ENCODE measurements at regions not wholly inside any gene's neighbourhood (a gene's known extent, or its start where the extent isn't known, plus 50 kb on each side); places are given as distances from the start of the nearest gene placed in this dataset.
A peak's percentile ranks its signal among the peaks of the same experiment; 100 is the strongest.

DNA sequence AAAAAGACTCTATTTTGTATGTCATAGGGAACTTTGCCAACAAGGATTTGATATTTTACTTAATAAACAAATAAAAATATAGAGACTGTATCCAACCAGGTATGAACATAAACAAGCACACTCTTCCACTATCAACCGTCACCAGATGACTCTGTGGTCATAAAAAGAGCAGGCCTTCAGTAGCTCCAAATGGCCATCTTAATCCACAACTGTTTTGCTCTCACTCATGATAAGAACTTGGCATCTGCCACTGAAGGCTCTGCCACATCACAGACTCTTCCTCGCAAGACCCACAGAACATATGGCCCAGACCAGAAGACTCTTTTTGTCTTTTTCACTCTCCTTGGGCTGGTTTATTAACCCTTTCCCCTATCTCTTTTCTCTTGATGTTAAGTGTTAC lies 98.7 kb upstream of the POM121L12 start:
- Mint-ChIP-seq H3K4me3 (ENCODE audit: unreplicated experiment) (no peak overlapping the region), H3K27ac (ENCODE audit: unreplicated experiment) (no peak overlapping the region), H3K4me1 (ENCODE audit: low read depth, unreplicated experiment) (peaks cover 15% of the 10 kb centered on the region), H3K27me3 (ENCODE audit: low read depth, unreplicated experiment) (no peaks in the 10 kb centered on the region), H3K36me3 (ENCODE audit: low read depth, unreplicated experiment) (no peaks in the 10 kb centered on the region), H3K9me3 (ENCODE audit: unreplicated experiment) (peaks cover 2% of the 10 kb centered on the region)
- Histone ChIP-seq H3K36me3 (ENCODE audit: insufficient read depth, low read length) (no peaks in the 10 kb centered on the region), H3K27me3 (ENCODE audit: insufficient read depth, low read length) (no peaks in the 10 kb centered on the region), H3K4me2 (ENCODE audit: low read length) (no peak overlapping the region), H3K27ac (ENCODE audit: low read depth, low read length) (no peak overlapping the region), H3K9ac (ENCODE audit: low read length) (no peak overlapping the region), H2AFZ (ENCODE audit: low read depth, low read length) (no peak overlapping the region), H3K9me3 (ENCODE audit: insufficient read depth, low read depth, low read length) (no peaks in the 10 kb centered on the region), H3K4me3 (ENCODE audit: insufficient read depth, low read depth, low read length) (no peak overlapping the region), H3K4me1 (ENCODE audit: insufficient read depth, low read length) (no peaks in the 10 kb centered on the region), H4K20me1 (ENCODE audit: insufficient read depth, low read length) (no peaks in the 10 kb centered on the region), H3K79me2 (ENCODE audit: insufficient read depth, low read length) (no peaks in the 10 kb centered on the region)
- DNase-seq (ENCODE audit: low read depth) (no peak), FAIRE-seq (no peak)
- no peak for TF ChIP-seq EZH2 (IDR thresholded peaks at IDR 0.05; ENCODE audit: insufficient read depth, low read length)
- TF ChIP-seq, protein P1, sequence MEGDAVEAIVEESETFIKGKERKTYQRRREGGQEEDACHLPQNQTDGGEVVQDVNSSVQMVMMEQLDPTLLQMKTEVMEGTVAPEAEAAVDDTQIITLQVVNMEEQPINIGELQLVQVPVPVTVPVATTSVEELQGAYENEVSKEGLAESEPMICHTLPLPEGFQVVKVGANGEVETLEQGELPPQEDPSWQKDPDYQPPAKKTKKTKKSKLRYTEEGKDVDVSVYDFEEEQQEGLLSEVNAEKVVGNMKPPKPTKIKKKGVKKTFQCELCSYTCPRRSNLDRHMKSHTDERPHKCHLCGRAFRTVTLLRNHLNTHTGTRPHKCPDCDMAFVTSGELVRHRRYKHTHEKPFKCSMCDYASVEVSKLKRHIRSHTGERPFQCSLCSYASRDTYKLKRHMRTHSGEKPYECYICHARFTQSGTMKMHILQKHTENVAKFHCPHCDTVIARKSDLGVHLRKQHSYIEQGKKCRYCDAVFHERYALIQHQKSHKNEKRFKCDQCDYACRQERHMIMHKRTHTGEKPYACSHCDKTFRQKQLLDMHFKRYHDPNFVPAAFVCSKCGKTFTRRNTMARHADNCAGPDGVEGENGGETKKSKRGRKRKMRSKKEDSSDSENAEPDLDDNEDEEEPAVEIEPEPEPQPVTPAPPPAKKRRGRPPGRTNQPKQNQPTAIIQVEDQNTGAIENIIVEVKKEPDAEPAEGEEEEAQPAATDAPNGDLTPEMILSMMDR (IDR thresholded peaks at IDR 0.05; ENCODE audit: insufficient read depth, low read depth, low read length), result no peak

DNA sequence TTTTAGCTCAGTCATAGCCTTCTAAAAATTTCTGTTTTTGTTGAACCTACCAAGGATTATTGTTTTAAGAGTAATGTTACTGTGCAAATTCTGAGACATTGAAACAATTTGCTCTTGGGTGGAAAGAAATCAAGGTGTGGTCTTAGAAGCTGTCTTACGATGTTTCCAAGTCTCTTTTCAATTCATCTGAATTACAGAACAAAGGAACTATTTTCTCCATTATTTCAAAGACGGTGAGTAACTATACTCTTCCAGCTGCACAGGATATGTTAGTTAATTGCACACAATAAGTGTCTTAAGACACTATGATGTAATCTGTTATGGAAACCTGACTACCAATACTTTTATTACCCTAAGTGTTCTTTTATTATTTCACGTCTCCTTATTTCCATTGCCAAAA lies 106.8 kb upstream of the POM121L12 start:
- Histone ChIP-seq H2AFZ (ENCODE audit: low read depth, low read length) (no peak overlapping the region), H3K79me2 (ENCODE audit: insufficient read depth, low read length) (no peaks in the 10 kb centered on the region), H3K4me1 (ENCODE audit: insufficient read depth, low read length) (no peaks in the 10 kb centered on the region), H3K36me3 (ENCODE audit: insufficient read depth, low read length) (no peaks in the 10 kb centered on the region), H3K27me3 (ENCODE audit: insufficient read depth, low read length) (no peaks in the 10 kb centered on the region), H3K9me3 (ENCODE audit: insufficient read depth, low read depth, low read length) (no peaks in the 10 kb centered on the region), H3K9ac (ENCODE audit: low read length) (no peak overlapping the region), H4K20me1 (ENCODE audit: insufficient read depth, low read length) (no peaks in the 10 kb centered on the region), H3K4me3 (ENCODE audit: insufficient read depth, low read depth, low read length) (no peak overlapping the region), H3K27ac (ENCODE audit: low read depth, low read length) (no peak overlapping the region), H3K4me2 (ENCODE audit: low read length) (no peak overlapping the region)
- H3K36me3 Mint-ChIP-seq (ENCODE audit: low read depth, unreplicated experiment), result no peaks in the 10 kb centered on the region
- no peak overlapping the region for H3K4me3 Mint-ChIP-seq (ENCODE audit: unreplicated experiment)
- no peak overlapping the region for H3K27ac Mint-ChIP-seq (ENCODE audit: unreplicated experiment)
- H3K27me3 Mint-ChIP-seq (ENCODE audit: low read depth, unreplicated experiment), result no peaks in the 10 kb centered on the region
- DNase-seq (ENCODE audit: low read depth) (peak; percentile 6), FAIRE-seq (no peak)
- peaks cover 2% of the 10 kb centered on the region for H3K9me3 Mint-ChIP-seq (ENCODE audit: unreplicated experiment)
- TF ChIP-seq, protein P1 (IDR thresholded peaks at IDR 0.05; ENCODE audit: insufficient read depth, low read depth, low read length), result no peak
- TF ChIP-seq EZH2 (IDR thresholded peaks at IDR 0.05; ENCODE audit: insufficient read depth, low read length), result no peak
- H3K4me1 Mint-ChIP-seq (ENCODE audit: low read depth, unreplicated experiment), result no peaks in the 10 kb centered on the region

DNA sequence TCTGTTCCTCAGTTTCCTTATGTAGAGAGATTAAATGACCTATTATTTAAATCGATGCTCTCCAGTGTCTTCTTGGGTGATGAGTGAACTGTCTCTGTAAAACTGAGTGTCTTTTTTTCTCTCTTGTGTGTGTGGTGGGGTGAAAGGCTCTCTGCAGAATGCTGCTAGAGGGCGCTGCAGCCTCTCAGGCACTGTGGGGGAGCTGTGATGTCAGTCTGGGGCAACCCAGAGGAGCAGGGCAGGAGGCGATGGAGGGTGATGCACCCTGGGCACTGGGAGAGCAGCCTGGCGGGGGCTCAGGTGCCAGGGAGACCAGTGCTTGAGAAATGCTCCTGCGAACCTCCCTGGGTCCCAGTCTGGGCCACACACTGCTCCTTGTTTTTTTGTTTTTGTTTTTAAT lies 110.1 kb upstream of the POM121L12 start:
- Mint-ChIP-seq H3K4me1 (ENCODE audit: low read depth, unreplicated experiment) (no peaks in the 10 kb centered on the region), H3K9me3 (ENCODE audit: unreplicated experiment) (peaks cover 1% of the 10 kb centered on the region), H3K27me3 (ENCODE audit: low read depth, unreplicated experiment) (no peaks in the 10 kb centered on the region), H3K36me3 (ENCODE audit: low read depth, unreplicated experiment) (no peaks in the 10 kb centered on the region), H3K27ac (ENCODE audit: unreplicated experiment) (no peak overlapping the region), H3K4me3 (ENCODE audit: unreplicated experiment) (no peak overlapping the region)
- H3K4me2 ChIP-seq (ENCODE audit: low read length), result no peak overlapping the region
- no peak overlapping the region for H2AFZ ChIP-seq (ENCODE audit: low read depth, low read length)
- no peaks in the 10 kb centered on the region for H3K27me3 ChIP-seq (ENCODE audit: insufficient read depth, low read length)
- H3K9me3 ChIP-seq (ENCODE audit: insufficient read depth, low read depth, low read length), result no peaks in the 10 kb centered on the region
- H3K4me1 ChIP-seq (ENCODE audit: insufficient read depth, low read length), result no peaks in the 10 kb centered on the region
- DNase-seq (ENCODE audit: low read depth), result no peak
- H3K36me3 ChIP-seq (ENCODE audit: insufficient read depth, low read length), result no peaks in the 10 kb centered on the region
- no peaks in the 10 kb centered on the region for H3K79me2 ChIP-seq (ENCODE audit: insufficient read depth, low read length)
- H3K4me3 ChIP-seq (ENCODE audit: insufficient read depth, low read depth, low read length), result no peak overlapping the region
- TF ChIP-seq EZH2 (IDR thresholded peaks at IDR 0.05; ENCODE audit: insufficient read depth, low read length), result no peak
- TF ChIP-seq, protein P1 (IDR thresholded peaks at IDR 0.05; ENCODE audit: insufficient read depth, low read depth, low read length), result no peak
- no peak overlapping the region for H3K27ac ChIP-seq (ENCODE audit: low read depth, low read length)
- no peaks in the 10 kb centered on the region for H4K20me1 ChIP-seq (ENCODE audit: insufficient read depth, low read length)
- H3K9ac ChIP-seq (ENCODE audit: low read length), result no peak overlapping the region
- no peak for FAIRE-seq

Data from astrocyte (in vitro differentiated cells and primary cell).